OCI-LY7 (cell line): ENCODE measurements at regions not wholly inside any gene's neighbourhood (a gene's known extent, or its start where the extent isn't known, plus 50 kb on each side); places are given as distances from the start of the nearest gene placed in this dataset.
"Not testable (repeated sequence)": the region's sequence is repeated elsewhere in the genome, so short reads cannot be mapped to it uniquely, and the experiment has no call there.

Experiments used
- BruUV-seq: library from RNA; stranded (reverse); fragments of 400-500 nt; replicated peaks from 2 replicates; lab custom pipeline; 2021; lab: Mats Ljungman, UMichigan
- CTCF ChIA-PET: fragments of 300-600 bp; sonication (Branson Sonifier 250); formaldehyde crosslinking; loops from one replicate; lab custom pipeline; 2022; ENCODE audit warnings: antibody characterized with exemption; ENCODE audit not compliant: unreplicated experiment; lab: Charles Lee
- POLR2A ChIA-PET: fragments of 300-600 bp; sonication (Branson Sonifier 250); formaldehyde crosslinking; loops from one replicate; lab custom pipeline; 2022; ENCODE audit warnings: antibody characterized with exemption; lab: Charles Lee
- DNase-seq: peaks from one replicate; pipeline ENCODE4 v3.0.0-alpha.2; 2015; ENCODE audit warnings: low spot score
- H2AFZ ChIP-seq: fragments of 200-600 bp; sonication (generic), shearing (Covaris generic); 2 replicates; pipeline ENCODE4 v1.6.1; 2014; ENCODE audit warnings: mild to moderate bottlenecking, antibody characterized with exemption, low read length, moderate library complexity
- H3K27ac ChIP-seq: fragments of 200-600 bp; sonication (generic); 2 replicates; pipeline ENCODE4 v1.5.1; 2014; ENCODE audit warnings: mixed run types, low read depth, mild to moderate bottlenecking, moderate library complexity, low read length, inconsistent platforms; ENCODE audit not compliant: poor library complexity, severe bottlenecking
- H3K36me3 ChIP-seq: fragments of 200-600 bp; sonication (generic); 2 replicates; pipeline ENCODE4 v1.6.1; 2014; ENCODE audit warnings: mild to moderate bottlenecking, antibody characterized with exemption, low read length, moderate library complexity, mixed read lengths; ENCODE audit not compliant: insufficient read depth
- H3K4me1 ChIP-seq: fragments of 200-600 bp; sonication (generic); 2 replicates; pipeline ENCODE4 v1.5.1; 2014; ENCODE audit warnings: mild to moderate bottlenecking, low read length; ENCODE audit not compliant: insufficient read depth, poor library complexity, severe bottlenecking
- H3K4me2 ChIP-seq: fragments of 200-600 bp; sonication (generic); 2 replicates; pipeline ENCODE4 v1.6.1; 2014; ENCODE audit warnings: mild to moderate bottlenecking, low read length
- H3K4me3 ChIP-seq: fragments of 200-600 bp; sonication (generic); 2 replicates; pipeline ENCODE4 v1.5.1; 2014; ENCODE audit warnings: mild to moderate bottlenecking, low read depth, low read length; ENCODE audit not compliant: poor library complexity, severe bottlenecking
- H3K79me2 ChIP-seq: fragments of 200-600 bp; sonication (generic); 2 replicates; pipeline ENCODE4 v1.6.1; 2016; ENCODE audit warnings: low read depth, mild to moderate bottlenecking, low read length, moderate library complexity, mixed read lengths; ENCODE audit not compliant: insufficient read depth
- H3K9me2 ChIP-seq: fragments of 200-600 bp; sonication (generic); 2 replicates; pipeline ENCODE4 v1.6.1; 2016; ENCODE audit warnings: mild to moderate bottlenecking, low read length, mixed read lengths; ENCODE audit not compliant: insufficient read depth
- H3K9me3 ChIP-seq: fragments of 200-600 bp; sonication (generic); 2 replicates; pipeline ENCODE4 v1.6.1; 2014; ENCODE audit warnings: mild to moderate bottlenecking, mixed run types, low read length, mixed read lengths
- H4K20me1 ChIP-seq: fragments of 200-600 bp; sonication (generic); 2 replicates; pipeline ENCODE4 v1.6.1; 2014; ENCODE audit warnings: mild to moderate bottlenecking, antibody characterized with exemption, low read length, moderate library complexity, mixed read lengths; ENCODE audit not compliant: insufficient read depth
- CTCF ChIP-seq: fragments of 200-600 bp; sonication (generic); conservative IDR thresholded peaks from 2 replicates; pipeline ENCODE4 v1.5.1; 2014; ENCODE audit warnings: mild to moderate bottlenecking, antibody characterized with exemption, low read length, moderate library complexity, mixed read lengths
- EZH2phosphoT487 ChIP-seq: fragments of 200-600 bp; sonication (generic); IDR thresholded peaks from 2 replicates; pipeline ENCODE4 v1.6.1; 2018; ENCODE audit warnings: low read depth, borderline replicate concordance, mild to moderate bottlenecking, mixed run types, antibody characterized with exemption, low read length, moderate library complexity, mixed read lengths
- intact Hi-C: fragments of 100-400 bp; cut with micrococcal nuclease; formaldehyde crosslinking; loops from one replicate; pipeline ENCODE4 v1.10.0; 2022; ENCODE audit not compliant: unreplicated experiment

- BruUV-seq = no TSS peak
- Histone ChIP-seq H3K4me1 (no peaks in the 10 kb centered on the region), H3K79me2 (no peaks in the 10 kb centered on the region), H3K9me2 (no peaks in the 10 kb centered on the region), H3K4me2 (no peak overlapping the region), H3K36me3 (no peaks in the 10 kb centered on the region), H2AFZ (no peak overlapping the region), H3K9me3 (no peaks in the 10 kb centered on the region), H3K4me3 (no peak overlapping the region), H4K20me1 (no peaks in the 10 kb centered on the region), H3K27ac (no peak overlapping the region)
- TF ChIP-seq EZH2phosphoT487 (no peak), CTCF (peak; percentile 75)
- DNase-seq = peak; percentile 30
- ChIA-PET CTCF (no interaction called here), POLR2A (interaction anchor here (0.6 to 0.7 kb wide), 3 partner anchors 12 to 711 kb away, joined by 3 to 4 read pairs (median 3); no protein-coding TSS in a partner anchor)
- intact Hi-C loops = loop anchor here (5.0 kb wide), 1 partner anchor 682 kb away; no protein-coding TSS in a partner anchor
These were observed 140.7 kb upstream of the CALCR start for GRCh38 chr7:93715234-93715633.

- intact Hi-C loops = no loop called here
- Histone ChIP-seq H3K27ac (no peak overlapping the region), H3K4me3 (no peak overlapping the region), H3K9me3 (no peaks in the 10 kb centered on the region), H4K20me1 (no peaks in the 10 kb centered on the region), H3K36me3 (no peaks in the 10 kb centered on the region), H3K79me2 (no peaks in the 10 kb centered on the region), H2AFZ (no peak overlapping the region), H3K4me1 (no peaks in the 10 kb centered on the region), H3K4me2 (no peak overlapping the region), H3K9me2 (no peaks in the 10 kb centered on the region)
- ChIA-PET POLR2A (no interaction called here), CTCF (no interaction called here)
- BruUV-seq = no TSS peak
- TF ChIP-seq EZH2phosphoT487 (no peak), CTCF (no peak)
- DNase-seq = no peak
These were observed 137.4 kb upstream of the CALCR start for GRCh38 chr7:93711926-93712325.

GRCh38 chr7:93708255-93708654 is 133.7 kb upstream of the CALCR start:
- DNase-seq, CTCF ChIA-PET, H3K36me3 ChIP-seq, H2AFZ ChIP-seq, POLR2A ChIA-PET, H4K20me1 ChIP-seq, H3K4me3 ChIP-seq, H3K27ac ChIP-seq, H3K79me2 ChIP-seq, BruUV-seq, H3K9me3 ChIP-seq, H3K4me2 ChIP-seq, H3K4me1 ChIP-seq, H3K9me2 ChIP-seq, intact Hi-C loops: not testable (repeated sequence)
